ENCODE measurements at regions not wholly inside any gene's neighbourhood (a gene's known extent, or its start where the extent isn't known, plus 50 kb on each side); places are given as distances from the start of the nearest gene placed in this dataset.

DNA sequence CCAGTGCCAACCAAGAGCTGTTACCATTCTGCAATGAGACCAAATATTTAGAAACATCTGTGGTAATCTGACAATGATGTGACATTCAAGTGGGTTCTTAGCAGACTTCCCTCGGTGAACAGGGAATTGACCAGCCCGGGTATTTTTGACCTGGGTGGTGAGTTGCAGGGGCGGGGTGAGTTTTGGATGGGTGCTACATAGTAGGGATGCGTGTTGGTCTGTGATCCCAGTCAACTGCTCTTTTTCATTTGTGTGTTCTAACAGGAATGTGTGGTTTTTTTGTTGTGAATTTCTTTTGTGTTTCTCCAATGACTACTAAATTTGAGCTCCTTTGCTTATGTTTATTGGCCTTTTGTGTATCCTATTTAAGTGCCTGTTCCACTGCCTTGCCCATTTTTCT, 273.6 kb upstream of the HABP2 start:
- no peak for DNase-seq
- intact Hi-C loops (cut with DNase I), result no loop called here
- 88 to 90% methylated on average over 4 of the region's 4 CpGs for WGBS, 2 donors
- TF ChIP-seq, protein P1, sequence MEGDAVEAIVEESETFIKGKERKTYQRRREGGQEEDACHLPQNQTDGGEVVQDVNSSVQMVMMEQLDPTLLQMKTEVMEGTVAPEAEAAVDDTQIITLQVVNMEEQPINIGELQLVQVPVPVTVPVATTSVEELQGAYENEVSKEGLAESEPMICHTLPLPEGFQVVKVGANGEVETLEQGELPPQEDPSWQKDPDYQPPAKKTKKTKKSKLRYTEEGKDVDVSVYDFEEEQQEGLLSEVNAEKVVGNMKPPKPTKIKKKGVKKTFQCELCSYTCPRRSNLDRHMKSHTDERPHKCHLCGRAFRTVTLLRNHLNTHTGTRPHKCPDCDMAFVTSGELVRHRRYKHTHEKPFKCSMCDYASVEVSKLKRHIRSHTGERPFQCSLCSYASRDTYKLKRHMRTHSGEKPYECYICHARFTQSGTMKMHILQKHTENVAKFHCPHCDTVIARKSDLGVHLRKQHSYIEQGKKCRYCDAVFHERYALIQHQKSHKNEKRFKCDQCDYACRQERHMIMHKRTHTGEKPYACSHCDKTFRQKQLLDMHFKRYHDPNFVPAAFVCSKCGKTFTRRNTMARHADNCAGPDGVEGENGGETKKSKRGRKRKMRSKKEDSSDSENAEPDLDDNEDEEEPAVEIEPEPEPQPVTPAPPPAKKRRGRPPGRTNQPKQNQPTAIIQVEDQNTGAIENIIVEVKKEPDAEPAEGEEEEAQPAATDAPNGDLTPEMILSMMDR (IDR thresholded peaks at IDR 0.05), result no peak
- no peak for TF ChIP-seq EP300 (IDR thresholded peaks at IDR 0.05)
- no peak for TF ChIP-seq POLR2A (IDR thresholded peaks at IDR 0.05)
- TF ChIP-seq POLR2AphosphoS5 (IDR thresholded peaks at IDR 0.05), result no peak
- H3K4me3 ChIP-seq, result no peak overlapping the region
- H3K27ac ChIP-seq, result no peak overlapping the region
- H3K36me3 ChIP-seq, result no peaks in the 10 kb centered on the region
- H3K27me3 ChIP-seq, result no peaks in the 10 kb centered on the region
- peaks cover 0 to 3% (median 0%) of the 10 kb centered on the region in 4 donors for H3K9me3 ChIP-seq
- H3K4me1 ChIP-seq, result no peaks in the 10 kb centered on the region

DNA sequence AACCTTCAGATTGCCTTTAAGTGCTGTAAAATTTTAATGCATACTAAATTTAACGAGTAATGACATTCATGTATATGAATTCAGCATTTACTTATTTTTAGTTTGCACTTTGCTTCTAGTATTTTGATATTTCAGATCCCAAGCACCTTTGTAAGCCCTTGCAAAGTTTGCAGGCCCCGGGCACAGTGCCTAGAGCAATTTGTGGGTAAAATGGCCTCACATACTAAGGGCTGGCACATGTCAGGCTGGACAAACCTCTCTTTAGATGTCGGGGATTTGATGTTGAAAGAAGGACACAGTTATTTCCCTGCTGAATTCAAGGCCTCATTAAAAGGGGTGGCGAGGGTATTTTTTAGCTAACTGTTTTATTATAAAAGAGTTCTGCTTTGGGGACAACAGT, 270.3 kb upstream of the HABP2 start:
- TF ChIP-seq POLR2A (IDR thresholded peaks at IDR 0.05) (no peak), POLR2AphosphoS5 (IDR thresholded peaks at IDR 0.05) (no peak), EP300 (IDR thresholded peaks at IDR 0.05) (no peak)
- TF ChIP-seq, protein P1 (IDR thresholded peaks at IDR 0.05), result no peak
- intact Hi-C loops (cut with DNase I), result no loop called here
- no peak for DNase-seq
- H3K36me3 ChIP-seq, result no peaks in the 10 kb centered on the region
- H3K27me3 ChIP-seq, result no peaks in the 10 kb centered on the region
- H3K4me1 ChIP-seq, result no peaks in the 10 kb centered on the region
- no peak overlapping the region for H3K4me3 ChIP-seq
- no peak overlapping the region for H3K27ac ChIP-seq
- H3K9me3 ChIP-seq, result no peaks in the 10 kb centered on the region
- WGBS, 2 donors, result 86 to 90% methylated on average over 4 of the region's 4 CpGs

DNA sequence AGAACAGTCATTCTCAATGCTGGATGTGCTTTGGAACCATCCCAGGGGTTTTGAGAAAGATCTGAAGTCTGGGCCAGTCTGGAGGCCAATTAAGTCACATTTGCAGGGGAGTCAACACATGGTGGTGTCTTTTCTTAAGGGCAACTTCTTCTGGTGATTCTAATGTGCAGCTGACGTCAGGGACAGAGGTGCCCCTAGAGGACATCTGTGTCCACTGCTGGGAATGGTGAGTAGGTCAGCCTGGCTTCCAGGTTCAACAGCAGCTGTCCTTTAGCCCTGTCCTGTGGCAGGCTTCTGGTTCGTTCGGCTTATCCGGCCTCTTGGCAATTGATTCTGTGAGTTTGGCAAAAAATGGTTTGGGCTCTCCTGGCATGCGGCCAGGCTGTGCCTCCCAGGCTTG, 269.7 kb upstream of the HABP2 start:
- Histone ChIP-seq H3K36me3 (no peaks in the 10 kb centered on the region), H3K4me3 (no peak overlapping the region), H3K4me1 (no peaks in the 10 kb centered on the region), H3K9me3 (no peaks in the 10 kb centered on the region), H3K27me3 (no peaks in the 10 kb centered on the region), H3K27ac (no peak overlapping the region)
- TF ChIP-seq, protein P1 (IDR thresholded peaks at IDR 0.05), result no peak
- no peak for TF ChIP-seq POLR2AphosphoS5 (IDR thresholded peaks at IDR 0.05)
- no peak for TF ChIP-seq EP300 (IDR thresholded peaks at IDR 0.05)
- no peak for TF ChIP-seq POLR2A (IDR thresholded peaks at IDR 0.05)
- WGBS, 2 donors, result 92 to 96% methylated on average over 5 of the region's 5 CpGs
- intact Hi-C loops (cut with DNase I), result no loop called here
- DNase-seq, result no peak

DNA sequence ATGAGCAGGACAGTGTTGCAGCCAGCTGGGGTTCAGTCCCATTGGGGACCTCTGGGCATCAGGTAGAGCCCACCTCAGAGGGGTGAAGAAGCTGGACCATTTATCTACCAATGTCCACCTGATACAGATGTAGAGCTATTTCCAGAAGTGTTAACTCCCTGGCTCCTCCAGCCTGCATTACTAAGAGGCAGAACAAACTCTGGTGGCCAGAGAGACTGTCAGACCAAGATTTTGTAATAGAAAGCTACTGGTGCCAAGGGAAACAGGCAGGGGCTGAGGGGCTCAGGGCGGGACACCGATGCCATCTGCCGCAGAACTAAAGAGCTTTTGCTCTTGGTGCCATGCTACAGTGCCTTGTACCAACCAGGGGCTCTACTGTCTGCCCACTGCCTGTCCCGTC, 268.2 kb upstream of the HABP2 start:
- no peaks in the 10 kb centered on the region for H3K9me3 ChIP-seq
- no peaks in the 10 kb centered on the region for H3K4me1 ChIP-seq
- intact Hi-C loops (cut with DNase I), result no loop called here
- 93% methylated on average over 4 of the region's 4 CpGs for WGBS, 2 donors
- no peak for DNase-seq
- no peaks in the 10 kb centered on the region for H3K36me3 ChIP-seq
- H3K4me3 ChIP-seq, result no peak overlapping the region
- H3K27ac ChIP-seq, result no peak overlapping the region
- TF ChIP-seq, protein P1 (IDR thresholded peaks at IDR 0.05), result no peak
- no peak for TF ChIP-seq POLR2A (IDR thresholded peaks at IDR 0.05)
- no peak for TF ChIP-seq POLR2AphosphoS5 (IDR thresholded peaks at IDR 0.05)
- no peak for TF ChIP-seq EP300 (IDR thresholded peaks at IDR 0.05)
- H3K27me3 ChIP-seq, result no peaks in the 10 kb centered on the region

DNA sequence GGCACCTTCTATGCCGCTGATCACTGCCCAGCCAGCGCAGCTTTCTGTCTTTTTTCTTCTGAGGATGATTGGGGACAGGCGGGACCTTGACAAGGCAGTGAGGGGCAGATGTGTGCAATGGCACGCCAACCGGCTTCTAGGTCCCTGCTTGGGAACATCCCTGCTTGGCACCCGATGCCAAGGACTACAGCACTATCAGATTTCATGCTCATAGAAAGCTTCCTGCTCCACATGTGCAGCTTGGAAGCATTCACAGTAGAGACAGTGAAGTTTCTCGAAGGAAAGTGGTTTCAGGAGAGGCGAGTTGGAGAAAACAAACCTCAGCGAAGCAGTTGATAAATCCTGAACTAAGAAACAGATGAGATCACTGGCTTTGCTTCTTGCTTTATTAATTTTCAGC, 267.5 kb upstream of the HABP2 start:
- intact Hi-C loops (cut with DNase I), result no loop called here

More for the DNA sequence above, 267.5 kb upstream of the HABP2 start:
- no peak for DNase-seq
- Histone ChIP-seq H3K4me1 (no peaks in the 10 kb centered on the region), H3K4me3 (no peak overlapping the region), H3K27me3 (no peaks in the 10 kb centered on the region), H3K27ac (no peak overlapping the region), H3K9me3 (no peaks in the 10 kb centered on the region), H3K36me3 (no peaks in the 10 kb centered on the region)
- no peak for TF ChIP-seq POLR2AphosphoS5 (IDR thresholded peaks at IDR 0.05)
- TF ChIP-seq POLR2A (IDR thresholded peaks at IDR 0.05), result no peak
- TF ChIP-seq, protein P1 (IDR thresholded peaks at IDR 0.05), result no peak
- TF ChIP-seq EP300 (IDR thresholded peaks at IDR 0.05), result no peak
- WGBS, 2 donors, result 87 to 90% methylated on average over 9 of the region's 9 CpGs

Data from sigmoid colon (tissue), 6 donors.